ENCODE measurements at regions not wholly inside any gene's neighbourhood (a gene's known extent, or its start where the extent isn't known, plus 50 kb on each side); places are given as distances from the start of the nearest gene placed in this dataset.
"Not testable (repeated sequence)": the region's sequence is repeated elsewhere in the genome, so short reads cannot be mapped to it uniquely, and the experiment has no call there.

- not testable (repeated sequence) for H3K36me3 ChIP-seq (ENCODE audit: control insufficient read depth, insufficient read depth, low read length); H3K9me3 ChIP-seq (ENCODE audit: control insufficient read depth, low read length); H3K27me3 ChIP-seq (ENCODE audit: control insufficient read depth, insufficient read depth, low read length); H3K4me1 ChIP-seq (ENCODE audit: control insufficient read depth, insufficient read depth, low read length); H3K9ac ChIP-seq (ENCODE audit: low read length); H3K4me3 ChIP-seq (ENCODE audit: low read length)
Measured at GRCh38 chr3:125907279-125907678, 61.7 kb upstream of the ROPN1B start.

- not testable (repeated sequence) for H3K9me3 ChIP-seq (ENCODE audit: control insufficient read depth, low read length); H3K4me3 ChIP-seq (ENCODE audit: low read length); H3K27me3 ChIP-seq (ENCODE audit: control insufficient read depth, insufficient read depth, low read length); H3K4me1 ChIP-seq (ENCODE audit: control insufficient read depth, insufficient read depth, low read length); H3K9ac ChIP-seq (ENCODE audit: low read length); H3K36me3 ChIP-seq (ENCODE audit: control insufficient read depth, insufficient read depth, low read length)
Measured at GRCh38 chr3:125910851-125911250, 58.1 kb upstream of the ROPN1B start.

- Histone ChIP-seq H3K9ac (ENCODE audit: low read length) (peak overlapping the region; percentile 59), H3K4me3 (ENCODE audit: low read length) (peak overlapping the region; percentile 25)
- not testable (repeated sequence) for H3K4me1 ChIP-seq (ENCODE audit: control insufficient read depth, insufficient read depth, low read length); H3K36me3 ChIP-seq (ENCODE audit: control insufficient read depth, insufficient read depth, low read length); H3K27me3 ChIP-seq (ENCODE audit: control insufficient read depth, insufficient read depth, low read length); H3K9me3 ChIP-seq (ENCODE audit: control insufficient read depth, low read length)
Measured at GRCh38 chr3:125914608-125915436, 54.2 kb upstream of the ROPN1B start.

- peak overlapping the region; percentile 59 for H3K9ac ChIP-seq (ENCODE audit: low read length)
- not testable (repeated sequence) for H3K4me1 ChIP-seq (ENCODE audit: control insufficient read depth, insufficient read depth, low read length); H3K36me3 ChIP-seq (ENCODE audit: control insufficient read depth, insufficient read depth, low read length); H3K9me3 ChIP-seq (ENCODE audit: control insufficient read depth, low read length); H3K27me3 ChIP-seq (ENCODE audit: control insufficient read depth, insufficient read depth, low read length)
- H3K4me3 ChIP-seq (ENCODE audit: low read length): peak overlapping the region; percentile 25
Measured at GRCh38 chr3:125915437-125915787, 53.6 kb upstream of the ROPN1B start.

GRCh38 chr3:125915792-125916375 is 53.1 kb upstream of the ROPN1B start:
- H3K4me3 ChIP-seq (ENCODE audit: low read length): peak overlapping the region; percentile 25
- peak overlapping the region; percentile 59 for H3K9ac ChIP-seq (ENCODE audit: low read length)
- H3K36me3 ChIP-seq (ENCODE audit: control insufficient read depth, insufficient read depth, low read length); H3K4me1 ChIP-seq (ENCODE audit: control insufficient read depth, insufficient read depth, low read length); H3K9me3 ChIP-seq (ENCODE audit: control insufficient read depth, low read length); H3K27me3 ChIP-seq (ENCODE audit: control insufficient read depth, insufficient read depth, low read length): not testable (repeated sequence)

GRCh38 chr3:125916376-125916978 is 52.5 kb upstream of the ROPN1B start:
- Histone ChIP-seq H3K36me3 (ENCODE audit: control insufficient read depth, insufficient read depth, low read length) (no peaks in the 10 kb centered on the region), H3K27me3 (ENCODE audit: control insufficient read depth, insufficient read depth, low read length) (no peaks in the 10 kb centered on the region), H3K9ac (ENCODE audit: low read length) (peak overlapping the region; percentile 55), H3K9me3 (ENCODE audit: control insufficient read depth, low read length) (no peaks in the 10 kb centered on the region), H3K4me3 (ENCODE audit: low read length) (peak overlapping the region; percentile 41), H3K4me1 (ENCODE audit: control insufficient read depth, insufficient read depth, low read length) (peaks cover 4% of the 10 kb centered on the region)

GRCh38 chr3:125917020-125917549 is 51.9 kb upstream of the ROPN1B start:
- H3K27me3 ChIP-seq (ENCODE audit: control insufficient read depth, insufficient read depth, low read length); H3K36me3 ChIP-seq (ENCODE audit: control insufficient read depth, insufficient read depth, low read length); H3K4me1 ChIP-seq (ENCODE audit: control insufficient read depth, insufficient read depth, low read length); H3K9me3 ChIP-seq (ENCODE audit: control insufficient read depth, low read length): not testable (repeated sequence)
- Histone ChIP-seq H3K4me3 (ENCODE audit: low read length) (peak overlapping the region; percentile 41), H3K9ac (ENCODE audit: low read length) (peak overlapping the region; percentile 55)

GRCh38 chr3:125918024-125918423 is 51.0 kb upstream of the ROPN1B start:
- not testable (repeated sequence) for H3K36me3 ChIP-seq (ENCODE audit: control insufficient read depth, insufficient read depth, low read length); H3K9me3 ChIP-seq (ENCODE audit: control insufficient read depth, low read length); H3K4me1 ChIP-seq (ENCODE audit: control insufficient read depth, insufficient read depth, low read length); H3K4me3 ChIP-seq (ENCODE audit: low read length); H3K9ac ChIP-seq (ENCODE audit: low read length); H3K27me3 ChIP-seq (ENCODE audit: control insufficient read depth, insufficient read depth, low read length)

GRCh38 chr3:125918451-125918850 is 50.5 kb upstream of the ROPN1B start:
- H3K9me3 ChIP-seq (ENCODE audit: control insufficient read depth, low read length); H3K9ac ChIP-seq (ENCODE audit: low read length); H3K36me3 ChIP-seq (ENCODE audit: control insufficient read depth, insufficient read depth, low read length); H3K4me1 ChIP-seq (ENCODE audit: control insufficient read depth, insufficient read depth, low read length); H3K27me3 ChIP-seq (ENCODE audit: control insufficient read depth, insufficient read depth, low read length); H3K4me3 ChIP-seq (ENCODE audit: low read length): not testable (repeated sequence)

GRCh38 chr3:125918866-125919265 is 50.1 kb upstream of the ROPN1B start:
- H3K4me1 ChIP-seq (ENCODE audit: control insufficient read depth, insufficient read depth, low read length); H3K9me3 ChIP-seq (ENCODE audit: control insufficient read depth, low read length); H3K36me3 ChIP-seq (ENCODE audit: control insufficient read depth, insufficient read depth, low read length); H3K27me3 ChIP-seq (ENCODE audit: control insufficient read depth, insufficient read depth, low read length); H3K9ac ChIP-seq (ENCODE audit: low read length); H3K4me3 ChIP-seq (ENCODE audit: low read length): not testable (repeated sequence)
